Aorta (tissue), 5 donors: ENCODE measurements at regions not wholly inside any gene's neighbourhood (a gene's known extent, or its start where the extent isn't known, plus 50 kb on each side); places are given as distances from the start of the nearest gene placed in this dataset.

ENCODE experiments used
- ATAC-seq: fragments of 200-7000 bp; cut with Tn5 transposase; one replicate; pipeline ENCODE4 v1.9.1; 2022; ENCODE audit warnings: moderate library complexity; ENCODE audit not compliant: low FRiP score
- DNase-seq, 2 donors: peaks; one replicate each; pipeline ENCODE4 v3.0.0-alpha.2; 2020
- H3K27ac ChIP-seq, 2 donors: one replicate each; pipeline ENCODE4 v1.5.1; 2013; ENCODE audit warnings: low read length in 2 of 2, mild to moderate bottlenecking in 2 of 2, moderate library complexity in 2 of 2, control low read depth in 1 of 2, inconsistent platforms in 1 of 2, low read depth in 1 of 2
- H3K27me3 ChIP-seq, 2 donors: one replicate each; pipeline ENCODE4 v1.6.1; 2013; ENCODE audit warnings: control low read depth in 1 of 2, low read length in 1 of 2, mild to moderate bottlenecking in 1 of 2, moderate library complexity in 1 of 2; ENCODE audit not compliant: insufficient read depth in 2 of 2, control insufficient read depth in 1 of 2
- H3K36me3 ChIP-seq, 2 donors: one replicate each; pipeline ENCODE4 v1.6.1; 2013; ENCODE audit warnings: control low read depth in 1 of 2, low read length in 1 of 2, mild to moderate bottlenecking in 1 of 2; ENCODE audit not compliant: insufficient read depth in 2 of 2, control insufficient read depth in 1 of 2
- H3K4me1 ChIP-seq, 2 donors: one replicate each; pipeline ENCODE4 v1.6.1; 2013; ENCODE audit warnings: low read length in 2 of 2, control low read depth in 1 of 2, mild to moderate bottlenecking in 1 of 2, moderate library complexity in 1 of 2; ENCODE audit not compliant: insufficient read depth in 2 of 2, control insufficient read depth in 1 of 2
- H3K4me3 ChIP-seq, 2 donors: one replicate each; pipeline ENCODE4 v1.5.1; 2013; ENCODE audit warnings: low read length in 2 of 2, control low read depth in 1 of 2, mild to moderate bottlenecking in 1 of 2
- H3K9me3 ChIP-seq: one replicate; pipeline ENCODE4 v1.6.1; 2013; ENCODE audit warnings: mild to moderate bottlenecking, low read length; ENCODE audit not compliant: control insufficient read depth
- WGBS, 2 donors: extraction: QIAGEN DNeasy Blood & Tissue Kit; methylation state at CpG; one replicate each; pipeline ENCODE4 v1.1.7; 2013; 5-methylcytosine and 5-hydroxymethylcytosine counted together
- intact Hi-C, 2 donors: fragments of 100-400 bp; cut with DNase I; formaldehyde crosslinking; loops; one replicate each; pipeline versions ENCODE4 v1.14.2 to v1.15.0; 2022
- donor health status: healthy with polysubstance abuse.
- donor health status: Bipolar disorder and iron deficiency.
- donor health status: DM: no; HTN: no; CAD: no.
- donor health status: DM: no; HTN: no; CAD: no.
- donor health status: DM: yes; HTN: yes; CAD: no.

DNA sequence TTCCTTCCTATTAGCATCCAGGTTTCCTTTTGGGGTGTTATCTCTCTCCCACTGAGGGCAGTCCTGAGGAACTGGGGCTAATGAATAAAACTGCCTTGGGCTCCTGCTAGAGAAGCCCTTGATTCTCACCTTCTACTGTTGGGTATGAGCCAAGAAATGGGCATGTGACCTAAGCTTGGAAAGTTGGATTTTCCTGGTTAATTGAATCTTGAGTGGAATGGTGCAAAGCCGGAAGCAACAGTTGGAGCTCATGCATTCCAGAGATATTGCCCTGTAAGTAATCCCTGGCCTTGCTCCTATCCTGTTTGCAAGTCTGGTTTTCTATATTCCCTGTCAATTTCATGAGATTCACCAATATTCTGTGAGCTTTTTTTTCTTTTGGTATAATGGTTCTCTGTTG, 158.5 kb upstream of the ELL2 start:
- Histone ChIP-seq H3K4me1 (peaks cover 0 to 4% of the 10 kb centered on the region in 2 donors), H3K27ac (no peak overlapping the region), H3K27me3 (no peaks in the 10 kb centered on the region), H3K9me3 (no peaks in the 10 kb centered on the region), H3K36me3 (no peaks in the 10 kb centered on the region), H3K4me3 (no peak overlapping the region)
- no peak for DNase-seq
- no peak for ATAC-seq
- intact Hi-C loops = loop anchor here in 1 of 2 donors (10.0 kb wide), 1 partner anchor 215 kb away; no protein-coding TSS in a partner anchor
- WGBS, 2 donors = 83 to 89% methylated on average over 1 of the region's 1 CpG

GRCh38 chr5:96117771-96118651, 156.4 kb upstream of the ELL2 start:
- H3K9me3 ChIP-seq = no peaks in the 10 kb centered on the region
- WGBS, 2 donors = 39 to 46% methylated on average over 3 of the region's 3 CpGs
- peak overlapping the region in 1 of 2 donors; percentile 12 for H3K27ac ChIP-seq
- no peak overlapping the region for H3K4me3 ChIP-seq
- no peaks in the 10 kb centered on the region for H3K27me3 ChIP-seq
- intact Hi-C loops = loop anchor here in 1 of 2 donors (5.0 kb wide), 1 partner anchor 84 kb away; no protein-coding TSS in a partner anchor
- H3K36me3 ChIP-seq = no peaks in the 10 kb centered on the region
- peaks cover 0 to 8% of the 10 kb centered on the region in 2 donors for H3K4me1 ChIP-seq
- ATAC-seq = no peak
- DNase-seq = no peak

GRCh38 chr5:96115147-96115807, 153.6 kb upstream of the ELL2 start:
- no peaks in the 10 kb centered on the region for H3K27me3 ChIP-seq
- ATAC-seq (no peak), DNase-seq (no peak)
- no peaks in the 10 kb centered on the region for H3K36me3 ChIP-seq
- intact Hi-C loops = loop anchor here in 1 of 2 donors (5.0 kb wide), 1 partner anchor 87 kb away; no protein-coding TSS in a partner anchor
- no peak overlapping the region for H3K4me3 ChIP-seq
- WGBS, 2 donors = 97 to 98% methylated on average over 1 of the region's 1 CpG
- H3K9me3 ChIP-seq = no peaks in the 10 kb centered on the region
- H3K27ac ChIP-seq = no peak overlapping the region
- H3K4me1 ChIP-seq = peaks cover 0 to 9% of the 10 kb centered on the region in 2 donors

- DNase-seq (no peak), ATAC-seq (no peak)
- 93 to 94% methylated on average over 2 of the region's 2 CpGs for WGBS, 2 donors
- no peaks in the 10 kb centered on the region for H3K9me3 ChIP-seq
- H3K36me3 ChIP-seq = no peaks in the 10 kb centered on the region
- H3K27me3 ChIP-seq = no peaks in the 10 kb centered on the region
- H3K4me1 ChIP-seq = peaks cover 0 to 9% of the 10 kb centered on the region in 2 donors
- peak overlapping the region in 1 of 2 donors; percentile 28 for H3K27ac ChIP-seq
- no peak overlapping the region for H3K4me3 ChIP-seq
- intact Hi-C loops = loop anchor here in 1 of 2 donors (5.0 kb wide), 1 partner anchor 88 kb away; no protein-coding TSS in a partner anchor
These were observed 153.1 kb upstream of the ELL2 start for GRCh38 chr5:96114736-96115135.

DNA sequence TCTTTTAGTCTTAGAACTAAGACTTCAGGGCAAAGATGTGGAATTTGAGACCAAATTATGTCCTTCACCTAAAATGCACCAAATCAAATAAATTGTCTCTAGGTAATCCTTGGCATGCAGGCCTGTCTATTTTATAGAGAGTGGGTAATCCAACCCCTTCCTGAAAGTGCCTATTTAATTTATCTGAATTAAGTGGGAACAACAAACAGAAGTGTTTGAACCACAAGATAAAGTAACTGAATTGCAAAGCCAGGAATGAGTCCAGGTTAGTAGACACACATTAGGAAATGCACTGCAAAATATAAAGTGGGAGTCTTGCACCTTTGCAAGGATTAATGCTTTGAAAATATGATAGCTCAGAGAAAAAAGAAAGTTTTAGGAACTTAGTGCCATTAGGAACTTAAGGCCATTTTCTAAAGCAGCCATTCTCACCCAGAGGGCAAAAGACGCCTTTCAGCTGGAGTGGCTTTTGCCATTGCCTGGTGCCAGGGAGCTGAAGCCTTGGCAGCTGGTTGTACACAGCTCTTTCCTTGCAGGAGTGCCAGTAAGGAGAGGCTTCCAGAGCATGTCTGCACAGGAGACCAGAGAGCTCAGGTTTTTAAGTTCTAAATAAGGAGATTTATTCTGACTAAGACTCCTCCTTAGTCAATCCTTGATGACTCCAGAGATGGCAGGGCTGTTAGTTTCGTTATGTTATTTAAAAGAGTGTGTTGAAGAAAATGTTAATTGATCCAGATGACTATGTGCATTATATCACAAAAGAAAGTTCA, 151.7 kb upstream of the ELL2 start:
- intact Hi-C loops = no loop called here
- no peak overlapping the region for H3K4me3 ChIP-seq
- no peaks in the 10 kb centered on the region for H3K27me3 ChIP-seq
- 7 to 12% methylated on average over 2 of the region's 2 CpGs for WGBS, 2 donors
- peaks cover 0 to 9% of the 10 kb centered on the region in 2 donors for H3K4me1 ChIP-seq
- DNase-seq (peak in 1 of 2 donors; percentile 54), ATAC-seq (no peak)
- H3K36me3 ChIP-seq = no peaks in the 10 kb centered on the region
- H3K27ac ChIP-seq = peak overlapping the region in 1 of 2 donors; percentile 36
- H3K9me3 ChIP-seq = no peaks in the 10 kb centered on the region

DNA sequence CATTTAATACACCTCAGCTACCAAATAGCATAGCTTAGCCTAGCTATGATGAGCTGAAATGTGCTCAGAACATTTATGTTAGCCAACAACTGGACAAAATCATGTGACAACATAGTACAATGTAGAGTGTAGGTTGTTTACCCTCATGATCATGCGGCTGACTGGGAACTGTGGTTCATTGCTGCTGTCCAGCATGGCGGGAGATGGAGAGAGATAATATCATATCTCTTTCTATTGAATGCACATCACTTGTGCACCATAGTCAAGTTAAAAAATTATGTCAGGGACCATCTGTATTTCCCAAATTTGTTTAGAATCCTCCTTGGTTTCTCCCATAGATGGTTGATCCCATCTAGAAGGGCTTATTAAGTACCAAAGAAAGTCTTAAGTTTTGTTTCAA, 151.1 kb upstream of the ELL2 start:
- Histone ChIP-seq H3K4me1 (peaks cover 0 to 4% of the 10 kb centered on the region in 2 donors), H3K4me3 (no peak overlapping the region), H3K36me3 (no peaks in the 10 kb centered on the region), H3K9me3 (no peaks in the 10 kb centered on the region), H3K27ac (no peak overlapping the region), H3K27me3 (no peaks in the 10 kb centered on the region)
- ATAC-seq = no peak
- intact Hi-C loops = no loop called here
- no peak for DNase-seq
- 97 to 99% methylated on average over 2 of the region's 2 CpGs for WGBS, 2 donors

DNA sequence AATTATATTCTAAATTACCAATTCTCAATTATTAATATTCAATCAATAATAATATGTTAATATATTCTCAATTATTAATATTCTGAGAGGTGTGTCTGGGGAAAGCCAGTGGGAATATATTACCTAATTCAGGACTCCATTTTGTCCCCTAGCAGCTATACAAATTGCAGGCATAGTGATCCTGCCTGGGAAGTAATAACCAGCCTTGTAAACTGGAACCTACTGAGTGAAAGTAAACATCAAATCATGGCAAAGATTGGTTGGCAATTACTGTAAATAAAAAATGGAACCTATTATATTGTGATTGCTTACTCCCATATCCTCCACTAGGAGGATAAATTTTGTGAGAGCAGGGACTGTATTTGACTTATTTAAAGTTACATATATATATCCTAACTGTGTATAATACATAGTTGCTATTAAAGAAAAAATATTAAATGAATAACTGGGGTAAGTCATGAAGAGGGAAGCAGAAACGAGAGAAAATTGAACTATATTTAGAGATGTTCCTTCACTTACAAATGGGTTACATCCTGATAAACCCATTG, 150.5 kb upstream of the ELL2 start:
- intact Hi-C loops = no loop called here
- DNase-seq = no peak
- H3K27me3 ChIP-seq = no peaks in the 10 kb centered on the region

DNA sequence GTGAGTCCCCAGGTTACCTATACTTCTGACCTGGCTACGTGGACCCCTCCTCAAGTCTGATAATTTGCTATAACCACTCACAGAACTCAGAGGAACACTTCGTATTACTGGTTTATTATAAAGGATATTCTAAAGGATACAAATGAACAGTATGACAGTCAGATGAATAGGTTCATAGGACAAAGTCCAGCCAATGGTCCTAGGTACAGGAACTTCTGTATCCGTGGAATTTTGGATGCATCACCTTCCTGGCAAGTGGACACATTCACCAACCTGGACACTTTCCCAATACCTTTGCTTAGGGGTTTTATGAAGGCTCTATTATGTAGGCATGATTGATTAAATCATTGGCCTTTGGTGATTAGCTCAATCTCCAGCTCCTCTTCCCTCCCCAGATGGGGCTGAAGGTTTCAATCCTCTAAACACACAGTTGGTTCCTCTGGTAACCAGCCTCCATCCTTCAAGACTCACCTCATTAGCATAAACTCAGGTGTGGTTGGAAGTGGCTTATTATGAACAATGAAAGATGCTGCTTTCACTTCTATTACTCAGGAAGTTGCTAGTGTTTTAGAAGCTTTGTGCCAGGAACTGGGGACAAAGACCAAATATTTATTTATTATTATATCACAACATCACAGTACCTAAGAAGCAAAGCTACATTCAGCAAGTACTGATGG, 149.6 kb upstream of the ELL2 start:
- 96 to 97% methylated on average over 3 of the region's 3 CpGs for WGBS, 2 donors
- Histone ChIP-seq H3K27me3 (no peaks in the 10 kb centered on the region), H3K4me1 (peaks cover 0 to 4% of the 10 kb centered on the region in 2 donors), H3K4me3 (no peak overlapping the region), H3K9me3 (no peaks in the 10 kb centered on the region), H3K27ac (no peak overlapping the region), H3K36me3 (no peaks in the 10 kb centered on the region)
- intact Hi-C loops = no loop called here
- DNase-seq (no peak), ATAC-seq (no peak)

More for the DNA sequence above, 150.5 kb upstream of the ELL2 start:
- no peaks in the 10 kb centered on the region for H3K36me3 ChIP-seq
- peaks cover 0 to 4% of the 10 kb centered on the region in 2 donors for H3K4me1 ChIP-seq
- H3K27ac ChIP-seq = no peak overlapping the region
- WGBS, 2 donors = 85% methylated on average over 1 of the region's 1 CpG
- no peaks in the 10 kb centered on the region for H3K9me3 ChIP-seq
- H3K4me3 ChIP-seq = no peak overlapping the region
- no peak for ATAC-seq
